Karpas-422 (cell line): ENCODE measurements at regions not wholly inside any gene's neighbourhood (a gene's known extent, or its start where the extent isn't known, plus 50 kb on each side); places are given as distances from the start of the nearest gene placed in this dataset.
"Not testable (repeated sequence)": the region's sequence is repeated elsewhere in the genome, so short reads cannot be mapped to it uniquely, and the experiment has no call there.

Source experiments
- DNase-seq: peaks from one replicate; pipeline ENCODE4 v3.0.0-alpha.2; 2015
- H2AFZ ChIP-seq: fragments of 200-600 bp; sonication (generic); 2 replicates; pipeline ENCODE4 v1.6.1; 2014; ENCODE audit warnings: antibody characterized with exemption, low read length, mixed read lengths
- H3K27ac ChIP-seq: fragments of 200-600 bp; sonication (generic); 2 replicates; pipeline ENCODE4 v1.5.1; 2014; ENCODE audit warnings: mild to moderate bottlenecking, low read length, moderate library complexity
- H3K27me3 ChIP-seq: fragments of 200-600 bp; sonication (generic); 2 replicates; pipeline ENCODE4 v1.6.1; 2014; ENCODE audit warnings: low read length, mixed read lengths
- H3K36me3 ChIP-seq: fragments of 200-600 bp; sonication (generic); 2 replicates; pipeline ENCODE4 v1.6.1; 2014; ENCODE audit warnings: low read length, mixed read lengths; ENCODE audit not compliant: insufficient read depth
- H3K4me1 ChIP-seq: fragments of 200-600 bp; sonication (generic); 2 replicates; pipeline ENCODE4 v1.6.1; 2014; ENCODE audit warnings: mild to moderate bottlenecking, low read length, mixed read lengths
- H3K4me2 ChIP-seq: fragments of 200-600 bp; sonication (generic); 2 replicates; pipeline ENCODE4 v1.6.1; 2014; ENCODE audit warnings: low read length, low read depth, mild to moderate bottlenecking; ENCODE audit not compliant: poor library complexity, severe bottlenecking
- H3K4me3 ChIP-seq: fragments of 200-600 bp; sonication (generic); 2 replicates; pipeline ENCODE4 v1.5.1; 2014; ENCODE audit warnings: mild to moderate bottlenecking, antibody characterized with exemption, low read length, mixed read lengths
- H3K79me2 ChIP-seq: fragments of 200-600 bp; sonication (generic); 2 replicates; pipeline ENCODE4 v1.6.1; 2014; ENCODE audit warnings: mild to moderate bottlenecking, low read length, mixed read lengths
- H3K9ac ChIP-seq: fragments of 200-600 bp; sonication (generic); 2 replicates; pipeline ENCODE4 v1.6.0; 2014; ENCODE audit warnings: low read length
- H3K9me2 ChIP-seq: fragments of 200-600 bp; sonication (generic), shearing (Covaris generic); replicated peaks from 2 replicates; pipeline ENCODE4 v1.6.0; 2014; ENCODE audit warnings: mild to moderate bottlenecking, low read length, moderate library complexity; ENCODE audit not compliant: insufficient read depth
- H3K9me3 ChIP-seq: fragments of 300-700, 200-600 bp; sonication (generic); 2 replicates; pipeline ENCODE4 v1.6.1; 2014; ENCODE audit warnings: low read length, mixed read lengths
- H4K20me1 ChIP-seq: fragments of 200-600 bp; sonication (generic); 2 replicates; pipeline ENCODE4 v1.6.1; 2014; ENCODE audit warnings: mild to moderate bottlenecking, antibody characterized with exemption, low read length, low read depth; ENCODE audit not compliant: insufficient read depth

GRCh38 chr6:783966-784735 lies 91.2 kb upstream of the EXOC2 start:
- H3K27ac ChIP-seq, result no peak overlapping the region
- H3K9ac ChIP-seq, result no peak overlapping the region
- H3K4me1 ChIP-seq, result no peaks in the 10 kb centered on the region
- H3K4me3 ChIP-seq, result no peak overlapping the region
- no peaks in the 10 kb centered on the region for H3K9me3 ChIP-seq
- 0 out of 2 replicates have a peak, but pooled peaks cover 4% of the 10 kb centered on the region for H4K20me1 ChIP-seq
- no peaks in the 10 kb centered on the region for H3K27me3 ChIP-seq
- no peak overlapping the region for H2AFZ ChIP-seq
- H3K36me3 ChIP-seq, result no peaks in the 10 kb centered on the region
- no peak overlapping the region for H3K4me2 ChIP-seq
- no peaks in the 10 kb centered on the region for H3K79me2 ChIP-seq
- no peaks in the 10 kb centered on the region for H3K9me2 ChIP-seq
- no peak for DNase-seq

GRCh38 chr6:782141-782540 lies 89.2 kb upstream of the EXOC2 start:
- no peaks in the 10 kb centered on the region for H3K9me2 ChIP-seq
- no peak for DNase-seq
- H3K4me1 ChIP-seq, result no peaks in the 10 kb centered on the region
- no peaks in the 10 kb centered on the region for H3K27me3 ChIP-seq
- 0 out of 2 replicates have a peak, but pooled peaks cover 4% of the 10 kb centered on the region for H4K20me1 ChIP-seq
- no peak overlapping the region for H3K4me3 ChIP-seq
- no peak overlapping the region for H3K9ac ChIP-seq
- H3K79me2 ChIP-seq, result no peaks in the 10 kb centered on the region
- H3K4me2 ChIP-seq, result no peak overlapping the region
- no peak overlapping the region for H2AFZ ChIP-seq
- H3K9me3 ChIP-seq, result no peaks in the 10 kb centered on the region
- no peaks in the 10 kb centered on the region for H3K36me3 ChIP-seq
- H3K27ac ChIP-seq, result no peak overlapping the region

- no peak overlapping the region for H3K9ac ChIP-seq
Measured at GRCh38 chr6:781350-781961, 88.5 kb upstream of the EXOC2 start.

GRCh38 chr6:780706-781105 lies 87.8 kb upstream of the EXOC2 start:
- H3K9ac ChIP-seq, result no peak overlapping the region

More at GRCh38 chr6:781350-781961, 88.5 kb upstream of the EXOC2 start:
- Histone ChIP-seq H3K4me2 (no peak overlapping the region), H3K27me3 (no peaks in the 10 kb centered on the region), H3K4me3 (no peak overlapping the region), H3K9me2 (no peaks in the 10 kb centered on the region), H2AFZ (no peak overlapping the region), H4K20me1 (0 out of 2 replicates have a peak, but pooled peaks cover 4% of the 10 kb centered on the region), H3K4me1 (no peaks in the 10 kb centered on the region), H3K36me3 (no peaks in the 10 kb centered on the region), H3K27ac (no peak overlapping the region), H3K9me3 (no peaks in the 10 kb centered on the region), H3K79me2 (no peaks in the 10 kb centered on the region)
- no peak for DNase-seq

GRCh38 chr6:776951-777350 lies 84.0 kb upstream of the EXOC2 start:
- Histone ChIP-seq H3K27ac (no peak overlapping the region), H4K20me1 (no peaks in the 10 kb centered on the region), H3K9me2 (no peaks in the 10 kb centered on the region), H3K9me3 (no peaks in the 10 kb centered on the region), H3K79me2 (no peaks in the 10 kb centered on the region), H3K4me3 (no peak overlapping the region), H3K4me2 (no peak overlapping the region), H3K36me3 (no peaks in the 10 kb centered on the region), H2AFZ (no peak overlapping the region), H3K9ac (no peak overlapping the region), H3K27me3 (no peaks in the 10 kb centered on the region), H3K4me1 (no peaks in the 10 kb centered on the region)
- no peak for DNase-seq

More at GRCh38 chr6:780706-781105, 87.8 kb upstream of the EXOC2 start:
- H3K27ac ChIP-seq, result no peak overlapping the region
- no peak overlapping the region for H2AFZ ChIP-seq
- no peaks in the 10 kb centered on the region for H3K4me1 ChIP-seq
- no peaks in the 10 kb centered on the region for H3K9me3 ChIP-seq
- no peak for DNase-seq
- 0 out of 2 replicates have a peak, but pooled peaks cover 4% of the 10 kb centered on the region for H4K20me1 ChIP-seq
- no peak overlapping the region for H3K4me3 ChIP-seq
- H3K79me2 ChIP-seq, result no peaks in the 10 kb centered on the region
- H3K36me3 ChIP-seq, result no peaks in the 10 kb centered on the region
- no peak overlapping the region for H3K4me2 ChIP-seq
- no peaks in the 10 kb centered on the region for H3K9me2 ChIP-seq
- H3K27me3 ChIP-seq, result no peaks in the 10 kb centered on the region

GRCh38 chr6:776528-776931 lies 83.6 kb upstream of the EXOC2 start:
- DNase-seq, result no peak
- no peaks in the 10 kb centered on the region for H3K27me3 ChIP-seq
- no peak overlapping the region for H3K9ac ChIP-seq
- H3K9me3 ChIP-seq, result no peaks in the 10 kb centered on the region
- no peaks in the 10 kb centered on the region for H3K9me2 ChIP-seq
- no peak overlapping the region for H3K4me3 ChIP-seq
- no peaks in the 10 kb centered on the region for H4K20me1 ChIP-seq
- no peaks in the 10 kb centered on the region for H3K79me2 ChIP-seq
- no peak overlapping the region for H2AFZ ChIP-seq
- no peak overlapping the region for H3K27ac ChIP-seq
- H3K4me2 ChIP-seq, result no peak overlapping the region
- H3K36me3 ChIP-seq, result no peaks in the 10 kb centered on the region
- no peaks in the 10 kb centered on the region for H3K4me1 ChIP-seq

- H4K20me1 ChIP-seq, result no peaks in the 10 kb centered on the region
- H3K36me3 ChIP-seq, result no peaks in the 10 kb centered on the region
- no peak overlapping the region for H3K9ac ChIP-seq
- H3K4me3 ChIP-seq, result no peak overlapping the region
- DNase-seq, result no peak
- no peak overlapping the region for H3K27ac ChIP-seq
- no peak overlapping the region for H2AFZ ChIP-seq
- no peaks in the 10 kb centered on the region for H3K79me2 ChIP-seq
- no peaks in the 10 kb centered on the region for H3K27me3 ChIP-seq
- H3K9me2 ChIP-seq, result no peaks in the 10 kb centered on the region
- no peaks in the 10 kb centered on the region for H3K9me3 ChIP-seq
- H3K4me1 ChIP-seq, result no peaks in the 10 kb centered on the region
- no peak overlapping the region for H3K4me2 ChIP-seq
Measured at GRCh38 chr6:775863-776262, 82.9 kb upstream of the EXOC2 start.

- H4K20me1 ChIP-seq, H2AFZ ChIP-seq, H3K9ac ChIP-seq, H3K36me3 ChIP-seq, H3K9me2 ChIP-seq, H3K9me3 ChIP-seq, H3K4me2 ChIP-seq, DNase-seq, H3K79me2 ChIP-seq, H3K27ac ChIP-seq, H3K4me3 ChIP-seq, H3K27me3 ChIP-seq, H3K4me1 ChIP-seq: not testable (repeated sequence)
Measured at GRCh38 chr6:771683-772082, 78.7 kb upstream of the EXOC2 start.
